Retina (tissue), 1 donor: ENCODE measurements at regions not wholly inside any gene's neighbourhood (a gene's known extent, or its start where the extent isn't known, plus 50 kb on each side); places are given as distances from the start of the nearest gene placed in this dataset.

Experiments
- DNase-seq: peaks from one replicate; pipeline ENCODE4 v3.0.0-alpha.2; 2016

- DNase-seq = no peak
Measured at GRCh38 chr3:182083112-182083511, 371.4 kb downstream of the SOX2 start.

- peak; percentile 42 for DNase-seq
Measured at GRCh38 chr3:182092662-182093262, 381.0 kb downstream of the SOX2 start.

- no peak for DNase-seq
Measured at GRCh38 chr3:182094321-182094720, 382.6 kb downstream of the SOX2 start.

GRCh38 chr3:182104881-182105280 is 393.2 kb downstream of the SOX2 start:
- DNase-seq = no peak

- DNase-seq = no peak
Measured at GRCh38 chr3:182105875-182106274, 394.1 kb downstream of the SOX2 start.

GRCh38 chr3:182108371-182108770 is 396.6 kb downstream of the SOX2 start:
- no peak for DNase-seq

- no peak for DNase-seq
Measured at GRCh38 chr3:182111967-182112366, 400.2 kb downstream of the SOX2 start.

GRCh38 chr3:182115328-182116015 is 403.7 kb downstream of the SOX2 start:
- DNase-seq = no peak

GRCh38 chr3:182116386-182116785 is 404.7 kb downstream of the SOX2 start:
- no peak for DNase-seq

GRCh38 chr3:182117131-182117530 is 405.4 kb downstream of the SOX2 start:
- no peak for DNase-seq

- DNase-seq = no peak
Measured at GRCh38 chr3:182117583-182117982, 405.9 kb downstream of the SOX2 start.

GRCh38 chr3:182118066-182118465 is 406.3 kb downstream of the SOX2 start:
- no peak for DNase-seq

- DNase-seq = no peak
Measured at GRCh38 chr3:182121401-182121800, 409.7 kb downstream of the SOX2 start.

- no peak for DNase-seq
Measured at GRCh38 chr3:182122779-182123178, 411.1 kb downstream of the SOX2 start.

- DNase-seq = no peak
Measured at GRCh38 chr3:182124187-182124586, 412.5 kb downstream of the SOX2 start.

GRCh38 chr3:182124716-182125115 is 413.0 kb downstream of the SOX2 start:
- no peak for DNase-seq

GRCh38 chr3:182129740-182130139 is 418.0 kb downstream of the SOX2 start:
- no peak for DNase-seq

- DNase-seq = no peak
Measured at GRCh38 chr3:182133752-182134151, 422.0 kb downstream of the SOX2 start.

GRCh38 chr3:182135056-182135455 is 423.3 kb downstream of the SOX2 start:
- no peak for DNase-seq

- no peak for DNase-seq
Measured at GRCh38 chr3:182136008-182136910, 424.5 kb downstream of the SOX2 start.

- DNase-seq = no peak
Measured at GRCh38 chr3:182138393-182138792, 426.7 kb downstream of the SOX2 start.

- no peak for DNase-seq
Measured at GRCh38 chr3:182139627-182140357, 428.1 kb downstream of the SOX2 start.

- DNase-seq = no peak
Measured at GRCh38 chr3:182142928-182143327, 431.2 kb downstream of the SOX2 start.
